HFFc6 (cell line): ENCODE measurements at regions not wholly inside any gene's neighbourhood (a gene's known extent, or its start where the extent isn't known, plus 50 kb on each side); places are given as distances from the start of the nearest gene placed in this dataset.

Experiments used
- DNase-seq: peaks from one replicate; pipeline ENCODE4 v3.0.0-alpha.2; 2018
- H3K27ac Mint-ChIP-seq: 2 replicates; pipeline ENCODE4 v1.8.0; 2020; ENCODE audit warnings: mild to moderate bottlenecking, mixed read lengths
- H3K27me3 Mint-ChIP-seq: 2 replicates; pipeline ENCODE4 v1.8.0; 2021; ENCODE audit warnings: mild to moderate bottlenecking, moderate library complexity, mixed read lengths; ENCODE audit not compliant: insufficient read depth
- H3K36me3 Mint-ChIP-seq: 2 replicates; pipeline ENCODE4 v1.8.0; 2021; ENCODE audit warnings: low read depth, mixed read lengths
- H3K4me1 Mint-ChIP-seq: 2 replicates; pipeline ENCODE4 v1.8.0; 2020; ENCODE audit warnings: low read depth, mixed read lengths
- H3K4me3 Mint-ChIP-seq: 2 replicates; pipeline ENCODE4 v1.8.0; 2020; ENCODE audit warnings: mild to moderate bottlenecking, moderate library complexity, mixed read lengths
- H3K9me3 Mint-ChIP-seq: 2 replicates; pipeline ENCODE4 v1.8.0; 2020; ENCODE audit warnings: mild to moderate bottlenecking, mixed read lengths
- CTCF ChIP-seq: fragments of 200-600 bp; sonication (generic); IDR thresholded peaks from 2 replicates; pipeline ENCODE4 v1.5.0; 2021; ENCODE audit warnings: antibody characterized with exemption, mild to moderate bottlenecking

GRCh38 chr1:187617776-187618175 is 789.0 kb downstream of the PLA2G4A start:
- TF ChIP-seq CTCF, result no peak

GRCh38 chr1:187619175-187619574 is 790.4 kb downstream of the PLA2G4A start:
- no peak overlapping the region for H3K27ac Mint-ChIP-seq
- peaks cover 27% of the 10 kb centered on the region for H3K9me3 Mint-ChIP-seq
- no peaks in the 10 kb centered on the region for H3K4me1 Mint-ChIP-seq
- H3K4me3 Mint-ChIP-seq, result no peak overlapping the region
- DNase-seq, result no peak
- TF ChIP-seq CTCF, result no peak
- no peaks in the 10 kb centered on the region; the same call in 1 of the 2 replicates for H3K36me3 Mint-ChIP-seq
- no peaks in the 10 kb centered on the region for H3K27me3 Mint-ChIP-seq

More at GRCh38 chr1:187617776-187618175, 789.0 kb downstream of the PLA2G4A start:
- no peak overlapping the region for H3K4me3 Mint-ChIP-seq
- DNase-seq, result no peak
- no peaks in the 10 kb centered on the region; the same call in 1 of the 2 replicates for H3K36me3 Mint-ChIP-seq
- H3K9me3 Mint-ChIP-seq, result peaks cover 27% of the 10 kb centered on the region
- H3K27ac Mint-ChIP-seq, result no peak overlapping the region
- H3K4me1 Mint-ChIP-seq, result no peaks in the 10 kb centered on the region
- no peaks in the 10 kb centered on the region for H3K27me3 Mint-ChIP-seq

- H3K4me1 Mint-ChIP-seq, result no peaks in the 10 kb centered on the region
- DNase-seq, result no peak
Measured at GRCh38 chr1:187621951-187622350, 793.2 kb downstream of the PLA2G4A start.

GRCh38 chr1:187622545-187622944 is 793.8 kb downstream of the PLA2G4A start:
- Mint-ChIP-seq H3K27me3 (no peaks in the 10 kb centered on the region), H3K36me3 (no peaks in the 10 kb centered on the region), H3K9me3 (peaks cover 20% of the 10 kb centered on the region), H3K4me3 (no peak overlapping the region), H3K27ac (no peak overlapping the region), H3K4me1 (no peaks in the 10 kb centered on the region)
- no peak for DNase-seq
- TF ChIP-seq CTCF, result no peak

More at GRCh38 chr1:187621951-187622350, 793.2 kb downstream of the PLA2G4A start:
- Mint-ChIP-seq H3K9me3 (peaks cover 20% of the 10 kb centered on the region), H3K27me3 (no peaks in the 10 kb centered on the region), H3K27ac (no peak overlapping the region), H3K36me3 (no peaks in the 10 kb centered on the region), H3K4me3 (no peak overlapping the region)
- no peak for TF ChIP-seq CTCF

- Mint-ChIP-seq H3K4me3 (no peak overlapping the region), H3K27me3 (no peaks in the 10 kb centered on the region), H3K27ac (no peak overlapping the region), H3K9me3 (peaks cover 13% of the 10 kb centered on the region), H3K4me1 (no peaks in the 10 kb centered on the region), H3K36me3 (no peaks in the 10 kb centered on the region)
- no peak for TF ChIP-seq CTCF
- DNase-seq, result no peak
Measured at GRCh38 chr1:187624812-187625545, 796.2 kb downstream of the PLA2G4A start.
